NCI-H446 treated with DMSO at 0.1 percent for 48 hours (cell line): ENCODE measurements at regions not wholly inside any gene's neighbourhood (a gene's known extent, or its start where the extent isn't known, plus 50 kb on each side); places are given as distances from the start of the nearest gene placed in this dataset.
A peak's percentile ranks its signal among the peaks of the same experiment; 100 is the strongest.

Experiments used
- DNase-seq: peaks from one replicate; lab custom pipeline; 2025; lab: John Stamatoyannopoulos, UW

GRCh38 chr11:27858866-27859265, 158.6 kb upstream of the BDNF start:
- DNase-seq = no peak

GRCh38 chr11:27857588-27857987, 157.3 kb upstream of the BDNF start:
- no peak for DNase-seq

- DNase-seq = no peak
Measured at GRCh38 chr11:27857014-27857413, 156.8 kb upstream of the BDNF start.

- no peak for DNase-seq
Measured at GRCh38 chr11:27848423-27848822, 148.2 kb upstream of the BDNF start.

GRCh38 chr11:27847496-27847895, 147.2 kb upstream of the BDNF start:
- no peak for DNase-seq

- no peak for DNase-seq
Measured at GRCh38 chr11:27842290-27842689, 142.0 kb upstream of the BDNF start.

- no peak for DNase-seq
Measured at GRCh38 chr11:27841023-27841422, 140.8 kb upstream of the BDNF start.

- DNase-seq = no peak
Measured at GRCh38 chr11:27839226-27839913, 139.1 kb upstream of the BDNF start.

- no peak for DNase-seq
Measured at GRCh38 chr11:27838674-27839073, 138.4 kb upstream of the BDNF start.

- no peak for DNase-seq
Measured at GRCh38 chr11:27837895-27838563, 137.8 kb upstream of the BDNF start.

GRCh38 chr11:27830206-27830605, 130.0 kb upstream of the BDNF start:
- DNase-seq = no peak

GRCh38 chr11:27820249-27820648, 120.0 kb upstream of the BDNF start:
- no peak for DNase-seq

GRCh38 chr11:27816197-27816596, 115.9 kb upstream of the BDNF start:
- DNase-seq = no peak

- DNase-seq = peak; percentile 16
Measured at GRCh38 chr11:27812341-27812740, 112.1 kb upstream of the BDNF start.

GRCh38 chr11:27807596-27807995, 107.3 kb upstream of the BDNF start:
- no peak for DNase-seq

- no peak for DNase-seq
Measured at GRCh38 chr11:27806122-27806521, 105.9 kb upstream of the BDNF start.

- no peak for DNase-seq
Measured at GRCh38 chr11:27795955-27796861, 96.0 kb upstream of the BDNF start.

GRCh38 chr11:27786864-27787263, 86.6 kb upstream of the BDNF start:
- DNase-seq = no peak

- DNase-seq = no peak
Measured at GRCh38 chr11:27786331-27786730, 86.1 kb upstream of the BDNF start.

- DNase-seq = no peak
Measured at GRCh38 chr11:27783701-27784355, 83.6 kb upstream of the BDNF start.

- no peak for DNase-seq
Measured at GRCh38 chr11:27777033-27777432, 76.8 kb upstream of the BDNF start.

- no peak for DNase-seq
Measured at GRCh38 chr11:27773884-27774283, 73.6 kb upstream of the BDNF start.
